SK-N-SH treated with all-trans-retinoic acid at 6 μM for 48 hours (cell line): ENCODE measurements at regions not wholly inside any gene's neighbourhood (a gene's known extent, or its start where the extent isn't known, plus 50 kb on each side); places are given as distances from the start of the nearest gene placed in this dataset.

Experiments used
- ATAC-seq: fragments of 200-7000 bp; cut with Tn5 transposase; 3 replicates; pipeline ENCODE4 v1.9.1; 2020; ENCODE audit warnings: mild to moderate bottlenecking, moderate library complexity
- ARNTL ChIP-seq: fragments of 450-650 bp; formaldehyde crosslinking; IDR thresholded peaks from 2 replicates; pipeline ENCODE4 v1.5.0; 2020; ENCODE audit warnings: low read depth, mild to moderate bottlenecking, moderate library complexity, borderline replicate concordance
- BACH2 ChIP-seq: fragments of 250-450 bp; sonication (Bioruptor Pico); IDR thresholded peaks from 2 replicates; pipeline ENCODE4 v1.9.0; 2021; ENCODE audit warnings: mild to moderate bottlenecking, borderline replicate concordance
- CSDC2 ChIP-seq: fragments of 250-450 bp; sonication (Bioruptor Pico); IDR thresholded peaks from 2 replicates; pipeline ENCODE4 v1.5.0; 2020; ENCODE audit warnings: mild to moderate bottlenecking, moderate library complexity
- ESRRG ChIP-seq: fragments of 250-450 bp; sonication (Bioruptor Pico); IDR thresholded peaks from 2 replicates; pipeline ENCODE4 v1.6.1; 2021; ENCODE audit warnings: mild to moderate bottlenecking
- GLIS3 ChIP-seq: fragments of 250-450 bp; sonication (Bioruptor Pico); IDR thresholded peaks from 2 replicates; pipeline ENCODE4 v1.5.0; 2020; ENCODE audit warnings: mild to moderate bottlenecking, moderate library complexity
- ISL1 ChIP-seq: fragments of 250-450 bp; sonication (Bioruptor Pico); IDR thresholded peaks from 2 replicates; pipeline ENCODE4 v2.1.2; 2022; ENCODE audit warnings: mild to moderate bottlenecking, moderate library complexity
- OSR1 ChIP-seq: fragments of 250-450 bp; sonication (Bioruptor Pico); IDR thresholded peaks from 2 replicates; pipeline ENCODE4 v1.8.0; 2022; ENCODE audit warnings: moderate library complexity, mild to moderate bottlenecking, inconsistent platforms
- PATZ1 ChIP-seq: fragments of 250-450 bp; sonication (Bioruptor Pico); IDR thresholded peaks from 2 replicates; pipeline ENCODE4 v1.8.0; 2020; ENCODE audit warnings: mild to moderate bottlenecking, moderate library complexity, borderline replicate concordance
- POU6F1 ChIP-seq: fragments of 250-450 bp; sonication (Bioruptor Pico); IDR thresholded peaks from 2 replicates; pipeline ENCODE4 v1.8.0; 2021; ENCODE audit warnings: low read depth, mild to moderate bottlenecking, moderate library complexity, borderline replicate concordance
- PPARA ChIP-seq: fragments of 250-450 bp; sonication (Bioruptor Pico); IDR thresholded peaks from 2 replicates; pipeline ENCODE4 v1.5.0; 2020; ENCODE audit warnings: mild to moderate bottlenecking, borderline replicate concordance
- RARB ChIP-seq: fragments of 250-450 bp; sonication (Bioruptor Pico); IDR thresholded peaks from 2 replicates; pipeline ENCODE4 v1.8.0; 2021; ENCODE audit warnings: mild to moderate bottlenecking, moderate library complexity
- SNAI2 ChIP-seq: fragments of 250-450 bp; sonication (Bioruptor Pico); IDR thresholded peaks from 2 replicates; pipeline ENCODE4 v1.5.0; 2020; ENCODE audit warnings: mild to moderate bottlenecking, moderate library complexity
- TCF4 ChIP-seq: fragments of 250-450 bp; sonication (Bioruptor Pico); IDR thresholded peaks from 2 replicates; pipeline ENCODE4 v1.8.0; 2021; ENCODE audit warnings: mild to moderate bottlenecking, moderate library complexity, borderline replicate concordance
- ZC3H10 ChIP-seq: fragments of 250-450 bp; sonication (Bioruptor Pico); IDR thresholded peaks from 2 replicates; pipeline ENCODE4 v1.5.1; 2021; ENCODE audit warnings: mild to moderate bottlenecking, moderate library complexity
- ZFP3 ChIP-seq: fragments of 250-450 bp; sonication (Bioruptor Pico); IDR thresholded peaks from 2 replicates; pipeline ENCODE4 v1.5.0; 2020; ENCODE audit warnings: mild to moderate bottlenecking, moderate library complexity
- ZFP30 ChIP-seq: fragments of 450-650 bp; formaldehyde crosslinking; IDR thresholded peaks from 2 replicates; pipeline ENCODE4 v1.5.0; 2022; ENCODE audit warnings: mild to moderate bottlenecking, moderate library complexity
- ZNF565 ChIP-seq: fragments of 450-650 bp; formaldehyde crosslinking; conservative IDR thresholded peaks from 2 replicates; pipeline ENCODE4 v1.5.0; 2020; ENCODE audit warnings: low read depth, mild to moderate bottlenecking, moderate library complexity
- ZNF70 ChIP-seq: fragments of 450-650 bp; formaldehyde crosslinking; IDR thresholded peaks from 2 replicates; pipeline ENCODE4 v1.5.0; 2020; ENCODE audit warnings: mild to moderate bottlenecking, moderate library complexity
- ZNF8 ChIP-seq: fragments of 450-650 bp; formaldehyde crosslinking; IDR thresholded peaks from 2 replicates; pipeline ENCODE4 v1.5.0; 2020; ENCODE audit warnings: mild to moderate bottlenecking, moderate library complexity
- TF ChIP-seq, protein P1 (sequence below): fragments of 250-450 bp; sonication (Bioruptor Pico); IDR thresholded peaks from 2 replicates; pipeline ENCODE4 v1.5.1; 2021; ENCODE audit warnings: mild to moderate bottlenecking, moderate library complexity
- TF ChIP-seq, protein P2 (sequence below): fragments of 250-450 bp; sonication (Bioruptor Pico); IDR thresholded peaks from 2 replicates; pipeline ENCODE4 v1.5.0; 2020; ENCODE audit warnings: mild to moderate bottlenecking, moderate library complexity
- TF ChIP-seq, protein P3 (sequence below): fragments of 250-450 bp; sonication (Bioruptor Pico); IDR thresholded peaks from 2 replicates; pipeline ENCODE4 v1.5.1; 2020; ENCODE audit warnings: low read depth, mild to moderate bottlenecking, moderate library complexity

- TF ChIP-seq PATZ1, result no peak
These were observed 249.1 kb upstream of the MANEA start (continued) for GRCh38 chr6:95328231-95328630.

DNA sequence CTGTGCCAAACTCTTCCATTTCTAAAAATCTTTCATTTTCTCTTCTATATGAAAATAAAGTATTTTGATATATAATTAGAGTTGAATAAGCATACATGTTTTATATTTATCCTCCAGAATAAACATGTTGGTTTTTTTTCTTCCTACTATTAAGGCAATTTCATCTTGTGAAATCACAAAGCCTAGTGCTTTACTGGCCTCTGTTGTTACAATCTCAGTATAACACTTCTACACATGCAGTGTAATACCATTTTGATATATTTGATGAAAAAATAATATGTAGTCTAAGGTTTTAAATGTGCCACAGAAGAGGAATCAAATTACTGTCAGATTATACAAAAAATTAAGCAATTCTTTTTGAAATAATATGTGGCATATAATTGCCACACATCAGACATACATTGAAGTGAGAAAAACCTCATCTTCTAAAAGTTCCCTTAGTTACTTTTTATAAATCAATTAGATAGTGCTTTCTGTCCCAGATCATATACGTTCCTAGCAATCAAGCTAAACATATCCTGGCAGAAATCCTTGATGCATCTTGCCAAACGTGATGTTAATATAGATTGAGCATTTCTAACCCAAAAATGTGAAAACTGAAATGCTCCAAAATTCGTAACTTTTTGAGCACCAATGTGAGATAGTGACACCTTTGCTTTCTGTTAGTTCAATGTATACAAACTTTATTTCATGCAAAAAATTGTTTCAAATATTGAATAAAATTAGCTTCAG is 225.1 kb upstream of the MANEA start:
- TF ChIP-seq GLIS3, result no peak
- no peak for TF ChIP-seq PPARA (CRISPR knock-in tag)
- TF ChIP-seq TCF4, result no peak
- ATAC-seq, result no peak; the same call in 2 of the 3 replicates

- TF ChIP-seq PATZ1 (no peak), TCF4 (no peak), ISL1 (CRISPR knock-in tag) (no peak), ZNF565 (CRISPR knock-in tag) (no peak), ZNF8 (no peak), CSDC2 (CRISPR knock-in tag) (no peak), PPARA (CRISPR knock-in tag) (no peak), ZFP3 (no peak), OSR1 (CRISPR knock-in tag) (no peak), ZC3H10 (CRISPR knock-in tag) (no peak), GLIS3 (no peak), ESRRG (no peak), RARB (CRISPR knock-in tag) (no peak), ZFP30 (CRISPR knock-in tag) (no peak)
- TF ChIP-seq, protein P1, sequence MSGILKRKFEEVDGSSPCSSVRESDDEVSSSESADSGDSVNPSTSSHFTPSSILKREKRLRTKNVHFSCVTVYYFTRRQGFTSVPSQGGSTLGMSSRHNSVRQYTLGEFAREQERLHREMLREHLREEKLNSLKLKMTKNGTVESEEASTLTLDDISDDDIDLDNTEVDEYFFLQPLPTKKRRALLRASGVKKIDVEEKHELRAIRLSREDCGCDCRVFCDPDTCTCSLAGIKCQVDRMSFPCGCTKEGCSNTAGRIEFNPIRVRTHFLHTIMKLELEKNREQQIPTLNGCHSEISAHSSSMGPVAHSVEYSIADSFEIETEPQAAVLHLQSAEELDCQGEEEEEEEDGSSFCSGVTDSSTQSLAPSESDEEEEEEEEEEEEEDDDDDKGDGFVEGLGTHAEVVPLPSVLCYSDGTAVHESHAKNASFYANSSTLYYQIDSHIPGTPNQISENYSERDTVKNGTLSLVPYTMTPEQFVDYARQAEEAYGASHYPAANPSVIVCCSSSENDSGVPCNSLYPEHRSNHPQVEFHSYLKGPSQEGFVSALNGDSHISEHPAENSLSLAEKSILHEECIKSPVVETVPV (CRISPR knock-in tag), result no peak
- TF ChIP-seq, protein P2, sequence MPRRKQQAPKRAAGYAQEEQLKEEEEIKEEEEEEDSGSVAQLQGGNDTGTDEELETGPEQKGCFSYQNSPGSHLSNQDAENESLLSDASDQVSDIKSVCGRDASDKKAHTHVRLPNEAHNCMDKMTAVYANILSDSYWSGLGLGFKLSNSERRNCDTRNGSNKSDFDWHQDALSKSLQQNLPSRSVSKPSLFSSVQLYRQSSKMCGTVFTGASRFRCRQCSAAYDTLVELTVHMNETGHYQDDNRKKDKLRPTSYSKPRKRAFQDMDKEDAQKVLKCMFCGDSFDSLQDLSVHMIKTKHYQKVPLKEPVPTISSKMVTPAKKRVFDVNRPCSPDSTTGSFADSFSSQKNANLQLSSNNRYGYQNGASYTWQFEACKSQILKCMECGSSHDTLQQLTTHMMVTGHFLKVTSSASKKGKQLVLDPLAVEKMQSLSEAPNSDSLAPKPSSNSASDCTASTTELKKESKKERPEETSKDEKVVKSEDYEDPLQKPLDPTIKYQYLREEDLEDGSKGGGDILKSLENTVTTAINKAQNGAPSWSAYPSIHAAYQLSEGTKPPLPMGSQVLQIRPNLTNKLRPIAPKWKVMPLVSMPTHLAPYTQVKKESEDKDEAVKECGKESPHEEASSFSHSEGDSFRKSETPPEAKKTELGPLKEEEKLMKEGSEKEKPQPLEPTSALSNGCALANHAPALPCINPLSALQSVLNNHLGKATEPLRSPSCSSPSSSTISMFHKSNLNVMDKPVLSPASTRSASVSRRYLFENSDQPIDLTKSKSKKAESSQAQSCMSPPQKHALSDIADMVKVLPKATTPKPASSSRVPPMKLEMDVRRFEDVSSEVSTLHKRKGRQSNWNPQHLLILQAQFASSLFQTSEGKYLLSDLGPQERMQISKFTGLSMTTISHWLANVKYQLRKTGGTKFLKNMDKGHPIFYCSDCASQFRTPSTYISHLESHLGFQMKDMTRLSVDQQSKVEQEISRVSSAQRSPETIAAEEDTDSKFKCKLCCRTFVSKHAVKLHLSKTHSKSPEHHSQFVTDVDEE, result no peak
- ATAC-seq, result no peak
These were observed 222.8 kb upstream of the MANEA start for GRCh38 chr6:95354551-95354950.

DNA sequence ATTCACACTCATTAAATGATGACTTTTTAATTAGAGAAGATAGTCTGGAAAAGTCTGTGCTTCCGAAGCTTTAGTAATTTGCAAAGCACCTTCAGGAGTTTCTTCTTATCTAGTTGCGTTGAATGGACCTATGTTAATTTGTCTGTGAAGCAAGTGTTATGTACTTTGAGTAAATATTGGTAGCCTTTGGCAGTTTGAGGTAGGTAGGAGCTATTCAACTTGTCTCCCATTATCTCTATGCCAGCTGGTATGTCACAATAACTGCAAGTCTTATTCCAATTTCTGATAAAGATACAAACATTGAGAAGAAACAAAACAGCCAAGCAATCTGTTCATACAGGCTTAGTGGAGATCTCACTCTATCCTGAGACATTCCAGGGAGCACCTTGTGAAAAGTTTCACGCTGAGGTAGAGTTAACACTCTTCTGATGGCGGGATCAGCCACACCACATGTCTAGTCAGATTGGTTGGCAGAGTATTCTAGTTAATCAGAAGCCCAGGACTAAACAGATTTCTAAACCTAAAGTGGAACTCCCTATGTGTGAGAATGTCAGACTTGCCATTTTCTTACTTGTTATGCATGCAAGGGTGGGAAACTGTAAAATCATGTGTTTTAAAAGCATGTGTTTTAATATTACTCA is 219.8 kb upstream of the MANEA start:
- ATAC-seq, result no peak
- TF ChIP-seq, protein P1 (CRISPR knock-in tag), result no peak
- no peak for TF ChIP-seq ZNF70 (CRISPR knock-in tag)
- TF ChIP-seq TCF4, result no peak
- TF ChIP-seq BACH2 (CRISPR knock-in tag), result no peak
- TF ChIP-seq RARB (CRISPR knock-in tag), result no peak
- no peak for TF ChIP-seq ZFP30 (CRISPR knock-in tag)
- no peak for TF ChIP-seq CSDC2 (CRISPR knock-in tag)
- TF ChIP-seq SNAI2 (CRISPR knock-in tag), result no peak
- no peak for TF ChIP-seq ISL1 (CRISPR knock-in tag)
- TF ChIP-seq ZFP3, result no peak
- no peak for TF ChIP-seq GLIS3
- no peak for TF ChIP-seq ESRRG
- no peak for TF ChIP-seq ARNTL
- TF ChIP-seq ZNF565 (CRISPR knock-in tag), result no peak
- no peak for TF ChIP-seq POU6F1
- TF ChIP-seq, protein P3, sequence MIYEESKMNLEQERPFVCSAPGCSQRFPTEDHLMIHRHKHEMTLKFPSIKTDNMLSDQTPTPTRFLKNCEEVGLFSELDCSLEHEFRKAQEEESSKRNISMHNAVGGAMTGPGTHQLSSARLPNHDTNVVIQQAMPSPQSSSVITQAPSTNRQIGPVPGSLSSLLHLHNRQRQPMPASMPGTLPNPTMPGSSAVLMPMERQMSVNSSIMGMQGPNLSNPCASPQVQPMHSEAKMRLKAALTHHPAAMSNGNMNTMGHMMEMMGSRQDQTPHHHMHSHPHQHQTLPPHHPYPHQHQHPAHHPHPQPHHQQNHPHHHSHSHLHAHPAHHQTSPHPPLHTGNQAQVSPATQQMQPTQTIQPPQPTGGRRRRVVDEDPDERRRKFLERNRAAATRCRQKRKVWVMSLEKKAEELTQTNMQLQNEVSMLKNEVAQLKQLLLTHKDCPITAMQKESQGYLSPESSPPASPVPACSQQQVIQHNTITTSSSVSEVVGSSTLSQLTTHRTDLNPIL (CRISPR knock-in tag), result no peak
- no peak for TF ChIP-seq OSR1 (CRISPR knock-in tag)
- TF ChIP-seq ZNF8, result no peak
- no peak for TF ChIP-seq PPARA (CRISPR knock-in tag)
